Skin epidermis (tissue), 12 donors: ENCODE measurements at regions not wholly inside any gene's neighbourhood (a gene's known extent, or its start where the extent isn't known, plus 50 kb on each side); places are given as distances from the start of the nearest gene placed in this dataset.
A peak's percentile ranks its signal among the peaks of the same experiment; 100 is the strongest.

Experiments used
- H3K27ac ChIP-seq, 21 experiments: fragments of 200-600 bp; sonication (generic) in 11 of 21; one replicate each; pipeline ENCODE4 v1.5.0; 2020; ENCODE audit warnings: mild to moderate bottlenecking in 3 of 21, inconsistent platforms in 2 of 21, moderate library complexity in 2 of 21
- H3K4me3 ChIP-seq, 7 experiments: fragments of 200-600 bp; sonication (generic) in 2 of 7; one replicate each; pipeline ENCODE4 v1.5.0; 2020; ENCODE audit warnings: inconsistent platforms in 2 of 7, mild to moderate bottlenecking in 2 of 7, moderate library complexity in 1 of 7

- Histone ChIP-seq H3K4me3 (no peak overlapping the region), H3K27ac (no peak overlapping the region)
Measured at GRCh38 chr2:212915121-212915782, 236.2 kb downstream of the IKZF2 start.

GRCh38 chr2:212914392-212914791, 237.0 kb downstream of the IKZF2 start:
- Histone ChIP-seq H3K4me3 (no peak overlapping the region), H3K27ac (no peak overlapping the region)

DNA sequence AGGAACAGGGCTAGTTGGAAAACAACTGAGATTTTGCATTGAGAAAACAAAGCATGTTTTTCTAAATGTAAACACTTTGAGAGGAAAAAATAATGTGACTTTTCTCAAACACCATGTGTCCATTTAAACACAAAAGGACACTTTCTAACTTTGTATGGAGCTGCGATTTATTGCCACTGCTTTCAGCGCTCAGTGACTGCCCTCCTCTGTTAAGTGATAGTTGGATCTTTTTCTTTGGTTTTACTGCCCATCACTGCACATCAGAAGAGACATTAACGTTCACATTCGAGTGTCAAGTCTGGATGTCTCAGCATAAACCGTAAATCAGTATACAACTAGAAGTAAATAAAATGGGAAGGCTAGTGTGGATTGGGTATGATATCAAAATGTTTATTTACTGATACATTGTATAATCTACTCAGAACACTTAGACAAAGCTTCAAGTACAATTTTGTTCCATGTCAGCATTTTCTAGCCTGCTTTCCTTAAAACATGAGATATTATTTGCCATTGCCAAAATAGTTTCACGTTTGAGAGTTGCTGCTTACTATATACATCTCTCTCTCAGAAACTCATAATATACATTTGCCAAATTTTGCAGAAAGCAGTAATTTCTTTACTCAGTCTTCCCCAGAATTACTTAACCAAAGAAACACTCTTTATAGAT, 237.6 kb downstream of the IKZF2 start:
- no peak overlapping the region for H3K4me3 ChIP-seq
- H3K27ac ChIP-seq, result peak overlapping the region in 10 of 21 experiments; percentile 17 to 77 (median 52)

DNA sequence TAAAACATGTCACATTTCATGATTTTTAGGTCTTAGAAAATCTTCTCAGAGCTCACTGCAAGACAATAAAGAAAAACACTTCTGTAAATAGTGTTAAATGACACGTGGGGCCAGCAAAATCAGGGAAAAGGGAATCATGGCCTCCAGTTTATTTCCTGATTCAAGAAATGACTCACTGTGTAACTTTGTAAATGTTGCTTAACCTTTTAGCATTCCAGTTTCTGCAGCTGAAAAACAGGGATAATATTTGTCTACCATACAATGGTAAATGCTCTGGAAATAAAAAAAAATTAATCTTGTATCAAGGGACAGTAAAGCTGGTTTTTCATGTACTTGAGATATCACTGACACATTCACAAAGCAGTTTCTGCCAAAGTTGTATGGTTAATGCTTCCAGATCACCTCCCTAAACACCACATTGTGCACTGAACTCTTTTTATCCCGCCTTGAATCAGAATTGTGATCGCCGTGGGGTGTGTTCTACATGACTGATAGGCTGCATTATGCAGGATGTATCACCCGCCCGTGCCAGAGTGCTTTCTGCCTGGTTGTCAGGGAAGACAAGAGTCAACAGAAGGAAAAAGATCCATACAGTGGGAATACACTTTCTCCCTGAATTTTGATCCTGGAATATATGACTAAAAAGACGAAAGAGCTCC, 238.8 kb downstream of the IKZF2 start:
- Histone ChIP-seq H3K4me3 (no peak overlapping the region), H3K27ac (peak overlapping the region in 15 of 21 experiments; percentile 1 to 77 (median 51))

- peak overlapping the region in 5 of 21 experiments; percentile 1 to 77 (median 51) for H3K27ac ChIP-seq
- no peak overlapping the region for H3K4me3 ChIP-seq
Measured at GRCh38 chr2:212911011-212911410, 240.4 kb downstream of the IKZF2 start.

DNA sequence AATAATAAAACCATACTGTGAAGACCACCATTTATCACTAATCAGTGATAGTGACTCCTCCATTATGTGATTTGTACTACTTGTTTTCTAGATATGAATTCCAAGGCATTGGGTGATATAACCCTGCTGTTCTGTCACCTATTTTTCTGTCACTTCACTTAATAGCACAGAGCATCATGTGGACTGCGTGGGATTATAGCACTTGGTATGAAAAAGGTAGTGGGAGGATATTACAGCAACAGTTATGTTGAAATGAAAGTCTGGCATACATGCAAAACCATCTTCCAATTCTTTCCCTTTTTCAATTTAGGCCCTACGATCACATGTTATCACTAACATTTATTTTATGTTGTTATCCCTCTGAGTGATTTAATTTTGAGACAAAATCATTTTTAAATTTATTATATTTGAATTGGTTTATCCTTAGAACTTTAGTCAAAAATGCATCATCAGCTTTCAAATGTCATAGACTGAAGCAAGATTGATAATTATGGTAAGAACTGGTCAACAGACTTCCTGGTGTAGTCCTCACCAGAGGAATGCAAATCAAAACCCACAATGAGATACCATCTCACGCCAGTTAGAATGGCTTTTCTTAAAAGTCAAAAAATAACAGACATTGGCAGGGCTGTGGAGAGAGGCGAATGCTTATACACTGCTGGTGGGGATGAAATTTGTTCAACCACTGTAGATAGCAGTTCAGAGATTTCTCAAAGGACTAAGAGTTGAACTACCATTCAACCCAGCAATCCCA, 242.6 kb downstream of the IKZF2 start:
- Histone ChIP-seq H3K27ac (no peak overlapping the region), H3K4me3 (no peak overlapping the region)

- H3K4me3 ChIP-seq, result no peak overlapping the region
- no peak overlapping the region for H3K27ac ChIP-seq
Measured at GRCh38 chr2:212908031-212908430, 243.4 kb downstream of the IKZF2 start.

- peak overlapping the region in 4 of 21 experiments; percentile 16 to 66 (median 38) for H3K27ac ChIP-seq
- no peak overlapping the region for H3K4me3 ChIP-seq
Measured at GRCh38 chr2:212906620-212907019, 244.8 kb downstream of the IKZF2 start.

DNA sequence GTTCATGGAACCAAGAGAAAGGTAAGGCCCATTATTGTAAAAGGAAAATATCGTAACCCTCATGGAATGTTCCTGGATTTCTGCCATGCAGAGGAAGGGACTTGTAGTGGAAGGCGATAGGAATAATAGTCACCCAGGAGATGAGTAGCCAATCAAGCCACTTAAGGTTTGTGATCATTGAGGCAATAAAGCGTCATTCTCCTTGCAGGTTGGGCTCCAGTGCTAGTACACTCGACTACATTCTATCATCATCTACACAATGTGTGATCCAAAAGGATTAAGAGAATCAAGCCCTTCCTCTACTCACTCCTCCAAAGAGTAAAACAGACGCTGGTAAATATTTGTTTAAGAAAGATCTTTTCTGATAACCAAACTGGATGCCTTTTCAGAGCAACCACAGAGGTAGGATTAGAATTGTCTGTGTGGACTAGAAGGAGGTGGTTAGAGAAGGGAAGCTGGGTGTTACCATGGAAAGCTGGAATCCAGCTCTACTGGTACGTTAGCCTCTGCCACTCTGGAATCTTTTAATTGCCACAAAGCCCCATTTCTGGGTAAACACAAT, 245.7 kb downstream of the IKZF2 start:
- Histone ChIP-seq H3K27ac (peak overlapping the region in 4 of 21 experiments; percentile 6 to 66 (median 35)), H3K4me3 (no peak overlapping the region)

GRCh38 chr2:212904646-212905045, 246.8 kb downstream of the IKZF2 start:
- H3K27ac ChIP-seq, result no peak overlapping the region
- H3K4me3 ChIP-seq, result no peak overlapping the region

GRCh38 chr2:212903413-212903812, 248.0 kb downstream of the IKZF2 start:
- H3K27ac ChIP-seq, result no peak overlapping the region

GRCh38 chr2:212902421-212902820, 249.0 kb downstream of the IKZF2 start:
- Histone ChIP-seq H3K4me3 (no peak overlapping the region), H3K27ac (no peak overlapping the region)

More at GRCh38 chr2:212903413-212903812, 248.0 kb downstream of the IKZF2 start:
- H3K4me3 ChIP-seq, result no peak overlapping the region

DNA sequence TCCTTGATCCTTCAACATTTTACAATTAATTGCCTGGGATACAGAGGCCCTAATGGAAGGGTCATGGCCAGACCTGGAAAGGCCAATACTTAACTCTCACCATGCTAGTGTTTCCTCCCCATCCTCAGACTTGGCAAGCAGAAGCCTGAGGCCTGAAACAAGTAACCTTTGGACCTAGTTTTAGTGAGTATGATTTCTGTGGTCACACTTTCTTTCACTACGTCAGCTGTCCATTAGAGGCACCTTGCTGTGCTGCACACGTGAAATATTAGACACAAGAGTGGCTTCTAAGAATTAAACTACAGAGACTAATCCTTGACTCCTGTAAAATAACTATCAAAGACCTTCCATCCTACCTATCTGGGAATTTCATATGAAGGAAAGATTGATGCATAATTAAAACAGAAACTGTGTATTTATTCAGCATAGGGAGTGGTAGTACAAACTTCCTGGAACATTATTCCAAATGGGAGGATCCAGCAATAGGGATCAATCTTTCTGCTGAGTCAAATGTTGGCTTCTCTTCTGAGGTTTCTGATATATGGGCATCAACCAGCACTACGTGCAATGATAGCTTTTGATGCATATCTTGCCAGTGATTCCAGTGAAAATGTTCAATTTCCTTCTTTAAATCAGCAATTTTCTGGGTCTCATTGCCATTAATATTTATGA, 249.7 kb downstream of the IKZF2 start:
- Histone ChIP-seq H3K27ac (peak overlapping the region in 1 of 21 experiments; percentile 29), H3K4me3 (no peak overlapping the region)

GRCh38 chr2:212900715-212901114, 250.7 kb downstream of the IKZF2 start:
- H3K4me3 ChIP-seq, result no peak overlapping the region
- peak overlapping the region in 1 of 21 experiments; percentile 29 for H3K27ac ChIP-seq

GRCh38 chr2:212898011-212898410, 253.4 kb downstream of the IKZF2 start:
- no peak overlapping the region for H3K27ac ChIP-seq
- no peak overlapping the region for H3K4me3 ChIP-seq

DNA sequence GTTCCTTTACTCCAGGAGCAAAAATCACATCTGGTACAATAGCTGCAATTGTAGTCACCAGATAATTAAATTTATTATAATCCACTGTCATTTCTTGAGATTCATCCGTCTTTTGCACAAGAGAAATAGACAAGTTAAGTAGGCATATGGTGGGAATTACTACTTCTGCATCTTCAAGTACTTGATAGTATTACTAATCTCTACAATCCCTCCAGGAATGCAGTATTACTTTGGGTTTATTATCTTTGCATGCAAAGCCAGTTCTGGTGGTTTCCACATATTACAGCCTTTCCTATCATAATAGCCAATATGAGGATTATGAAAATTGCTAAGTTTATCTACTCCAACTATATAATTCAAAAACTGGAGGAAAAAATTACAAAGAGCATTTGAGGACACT, 254.1 kb downstream of the IKZF2 start:
- no peak overlapping the region for H3K27ac ChIP-seq
- no peak overlapping the region for H3K4me3 ChIP-seq

DNA sequence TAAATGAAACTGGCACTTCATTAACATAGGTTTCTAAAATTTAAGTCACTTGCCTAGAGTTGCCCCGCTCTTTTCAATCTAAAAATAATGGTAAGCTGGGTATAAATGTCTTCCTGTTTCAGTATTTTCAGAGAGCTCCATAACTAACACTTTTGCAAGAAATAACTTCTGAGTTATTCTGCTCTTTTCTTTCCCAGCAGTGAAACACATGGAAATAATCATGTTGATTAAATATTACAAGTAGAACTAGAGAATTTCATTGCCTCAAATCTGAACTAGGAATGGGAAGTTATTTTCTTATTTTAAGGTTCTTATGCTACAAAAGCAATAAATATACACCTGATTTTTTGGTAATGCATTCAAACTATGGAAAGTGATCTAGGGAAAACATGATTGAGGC, 257.4 kb downstream of the IKZF2 start:
- no peak overlapping the region for H3K4me3 ChIP-seq
- no peak overlapping the region for H3K27ac ChIP-seq

GRCh38 chr2:212893216-212893615, 258.2 kb downstream of the IKZF2 start:
- Histone ChIP-seq H3K27ac (no peak overlapping the region), H3K4me3 (no peak overlapping the region)

- no peak overlapping the region for H3K27ac ChIP-seq
- H3K4me3 ChIP-seq, result no peak overlapping the region
Measured at GRCh38 chr2:212892193-212892592, 259.2 kb downstream of the IKZF2 start.
